Erythroblast (primary cell): ENCODE measurements at regions not wholly inside any gene's neighbourhood (a gene's known extent, or its start where the extent isn't known, plus 50 kb on each side); places are given as distances from the start of the nearest gene placed in this dataset.

ENCODE experiments used
- GATA1 ChIP-seq: IDR thresholded peaks from 2 replicates; pipeline ENCODE4 v1.6.1; 2011; ENCODE audit warnings: low read depth, mild to moderate bottlenecking, control low read depth, low read length, moderate library complexity
- POLR2A ChIP-seq: IDR thresholded peaks from 2 replicates; pipeline ENCODE4 v1.6.1; 2011; ENCODE audit warnings: mild to moderate bottlenecking, low read length

DNA sequence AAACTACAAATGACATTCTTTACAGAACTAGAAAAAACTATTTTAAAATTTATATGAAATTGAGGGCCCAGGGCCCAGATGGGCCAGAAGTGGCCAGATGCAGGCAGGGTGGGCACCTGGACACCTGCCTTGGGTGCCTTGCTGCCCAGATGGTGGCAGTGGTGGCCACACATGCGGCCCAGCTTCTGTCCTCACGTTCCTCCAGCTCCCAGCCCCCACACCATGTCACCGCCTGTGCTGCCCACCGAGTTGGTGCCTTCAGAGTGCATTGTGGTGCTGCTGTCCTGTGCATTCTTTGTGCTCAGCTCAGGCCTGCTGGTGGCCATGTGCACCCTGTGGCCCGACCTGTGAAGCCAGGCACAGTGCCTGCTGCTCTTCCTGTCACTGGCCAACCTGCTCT, 216.8 kb upstream of the CXADR start:
- TF ChIP-seq POLR2A: no peak
- TF ChIP-seq GATA1: no peak
